ENCODE measurements at regions not wholly inside any gene's neighbourhood (a gene's known extent, or its start where the extent isn't known, plus 50 kb on each side); places are given as distances from the start of the nearest gene placed in this dataset.
A peak's percentile ranks its signal among the peaks of the same experiment; 100 is the strongest.

GRCh38 chr6:120141601-120142000 lies 792.0 kb upstream of the MAN1A1 start:
- DNase-seq (ENCODE audit: extremely low read depth, low read depth), result no peak

- DNase-seq (ENCODE audit: extremely low read depth, low read depth), result no peak
Observed at GRCh38 chr6:120137492-120137891, 787.9 kb upstream of the MAN1A1 start.

- DNase-seq (ENCODE audit: extremely low read depth, low read depth), result no peak
Observed at GRCh38 chr6:120129228-120129627, 779.7 kb upstream of the MAN1A1 start.

GRCh38 chr6:120122401-120122800 lies 772.8 kb upstream of the MAN1A1 start:
- no peak for DNase-seq (ENCODE audit: extremely low read depth, low read depth)

- no peak for DNase-seq (ENCODE audit: extremely low read depth, low read depth)
Observed at GRCh38 chr6:120116343-120116742, 766.8 kb upstream of the MAN1A1 start.

- no peak for DNase-seq (ENCODE audit: extremely low read depth, low read depth)
Observed at GRCh38 chr6:120112980-120113379, 763.4 kb upstream of the MAN1A1 start.

- DNase-seq (ENCODE audit: extremely low read depth, low read depth), result no peak
Observed at GRCh38 chr6:120111001-120111400, 761.4 kb upstream of the MAN1A1 start.

GRCh38 chr6:120108061-120108795 lies 758.7 kb upstream of the MAN1A1 start:
- no peak for DNase-seq (ENCODE audit: extremely low read depth, low read depth)

GRCh38 chr6:120103618-120104017 lies 754.1 kb upstream of the MAN1A1 start:
- DNase-seq (ENCODE audit: extremely low read depth, low read depth), result no peak

GRCh38 chr6:120096696-120097260 lies 747.2 kb upstream of the MAN1A1 start:
- DNase-seq (ENCODE audit: extremely low read depth, low read depth), result no peak

GRCh38 chr6:120083186-120083585 lies 733.6 kb upstream of the MAN1A1 start:
- DNase-seq (ENCODE audit: extremely low read depth, low read depth), result no peak

GRCh38 chr6:120077489-120077888 lies 727.9 kb upstream of the MAN1A1 start:
- DNase-seq (ENCODE audit: extremely low read depth, low read depth), result no peak

- no peak for DNase-seq (ENCODE audit: extremely low read depth, low read depth)
Observed at GRCh38 chr6:120058410-120058809, 708.8 kb upstream of the MAN1A1 start.

GRCh38 chr6:120056085-120056484 lies 706.5 kb upstream of the MAN1A1 start:
- DNase-seq (ENCODE audit: extremely low read depth, low read depth), result no peak

GRCh38 chr6:120055071-120055470 lies 705.5 kb upstream of the MAN1A1 start:
- no peak for DNase-seq (ENCODE audit: extremely low read depth, low read depth)

GRCh38 chr6:120039664-120040063 lies 690.1 kb upstream of the MAN1A1 start:
- DNase-seq (ENCODE audit: extremely low read depth, low read depth), result no peak

- DNase-seq (ENCODE audit: extremely low read depth, low read depth), result no peak
Observed at GRCh38 chr6:120031837-120032236, 682.3 kb upstream of the MAN1A1 start.

GRCh38 chr6:120026791-120027190 lies 677.2 kb upstream of the MAN1A1 start:
- no peak for DNase-seq (ENCODE audit: extremely low read depth, low read depth)

GRCh38 chr6:120010075-120010474 lies 660.5 kb upstream of the MAN1A1 start:
- DNase-seq (ENCODE audit: extremely low read depth, low read depth), result no peak

- peak; percentile 43 for DNase-seq (ENCODE audit: extremely low read depth, low read depth)
Observed at GRCh38 chr6:120005292-120005976, 655.9 kb upstream of the MAN1A1 start.

GRCh38 chr6:119986934-119987549 lies 637.5 kb upstream of the MAN1A1 start:
- DNase-seq (ENCODE audit: extremely low read depth, low read depth), result no peak
